HAP-1 (cell line): ENCODE measurements at regions not wholly inside any gene's neighbourhood (a gene's known extent, or its start where the extent isn't known, plus 50 kb on each side); places are given as distances from the start of the nearest gene placed in this dataset.

Experiments used
- DNase-seq, 2 experiments: peaks; one replicate each; pipeline ENCODE4 v3.0.0-alpha.2; 2016 to 2020; ENCODE audit warnings: low spot score in 2 of 2
- H3K27me3 ChIP-seq: fragments of 250-450 bp; sonication (Bioruptor Pico); 2 replicates; pipeline ENCODE4 v1.5.1; 2020; ENCODE audit warnings: low read depth, mild to moderate bottlenecking, moderate library complexity
- H3K36me3 ChIP-seq: fragments of 250-450 bp; sonication (Bioruptor Pico); replicated peaks from 2 replicates; pipeline ENCODE4 v1.5.1; 2020; ENCODE audit warnings: mild to moderate bottlenecking
- H3K4me1 ChIP-seq: fragments of 250-450 bp; sonication (Bioruptor Pico); 2 replicates; pipeline ENCODE4 v1.5.1; 2020; ENCODE audit warnings: mild to moderate bottlenecking
- H3K4me3 ChIP-seq: fragments of 250-450 bp; sonication (Bioruptor Pico); 2 replicates; pipeline ENCODE4 v1.5.1; 2020; ENCODE audit warnings: mild to moderate bottlenecking, moderate library complexity
- H3K9me3 ChIP-seq: fragments of 250-450 bp; sonication (Bioruptor Pico); 2 replicates; pipeline ENCODE4 v1.5.1; 2020; ENCODE audit warnings: mild to moderate bottlenecking, moderate library complexity
- in situ Hi-C: fragments of 300-500 bp; cut with MboI; formaldehyde crosslinking; loops from 3 replicates; pipeline ENCODE4 v1.14.3; 2020; ENCODE audit warnings: low sequenced_read_pairs, inconsistent platforms, mixed read lengths

DNA sequence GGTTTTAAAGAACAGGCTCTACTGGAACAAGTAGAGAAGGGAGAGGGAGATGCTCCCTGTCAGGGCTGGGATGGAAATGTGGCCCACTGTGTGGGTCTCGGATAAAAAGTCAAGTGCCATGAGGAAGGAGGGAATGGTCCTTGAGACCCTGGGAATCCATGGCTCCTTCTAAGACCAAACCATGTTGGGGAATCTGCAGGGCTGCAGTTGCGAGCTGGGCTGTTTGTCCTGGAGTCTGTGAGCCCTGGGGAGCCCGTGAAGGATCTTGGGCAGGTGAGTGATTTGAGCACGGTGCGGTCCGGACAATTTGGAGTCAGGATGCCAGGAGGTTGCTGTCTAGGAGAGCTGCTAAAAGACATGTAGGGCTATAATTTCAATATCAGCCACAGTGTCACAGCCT is 359.4 kb downstream of the FGF9 start:
- H3K27me3 ChIP-seq = no peaks in the 10 kb centered on the region
- H3K36me3 ChIP-seq = no peaks in the 10 kb centered on the region
- no peaks in the 10 kb centered on the region for H3K4me1 ChIP-seq
- no peak for DNase-seq
- in situ Hi-C loops = no loop called here
- H3K4me3 ChIP-seq = no peak overlapping the region
- H3K9me3 ChIP-seq = no peaks in the 10 kb centered on the region; the same call in 1 of the 2 replicates

DNA sequence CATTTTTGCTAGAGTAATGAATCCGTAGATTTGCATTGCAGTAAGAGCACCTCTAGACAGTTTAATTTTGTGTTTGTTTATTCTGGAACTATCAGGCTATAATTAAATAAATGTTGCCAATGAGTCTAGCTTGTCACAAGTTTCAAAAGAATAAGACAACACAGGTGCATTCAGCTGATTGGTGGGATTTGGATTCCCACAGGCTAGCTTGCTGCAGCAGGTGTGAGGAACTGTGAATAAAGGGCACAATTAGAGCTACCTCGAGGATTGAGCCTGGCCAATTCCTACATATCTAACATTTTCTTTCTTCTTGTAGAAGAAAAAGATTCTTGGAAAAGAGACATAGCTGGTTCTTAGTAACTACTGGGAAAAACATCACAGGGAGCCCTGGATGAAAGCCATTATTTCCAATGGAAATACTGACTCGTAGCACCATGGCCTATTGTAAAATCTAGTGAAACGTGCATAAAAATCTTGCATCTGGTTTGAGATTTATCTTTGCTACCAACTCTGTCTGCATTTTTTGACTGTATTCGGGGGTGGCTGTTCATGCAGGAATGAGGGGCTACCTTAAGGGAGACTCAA is 360.9 kb downstream of the FGF9 start:
- no peaks in the 10 kb centered on the region; the same call in 1 of the 2 replicates for H3K9me3 ChIP-seq
- no peaks in the 10 kb centered on the region for H3K36me3 ChIP-seq
- no peaks in the 10 kb centered on the region for H3K27me3 ChIP-seq
- H3K4me3 ChIP-seq = no peak overlapping the region
- in situ Hi-C loops = no loop called here
- DNase-seq = no peak
- H3K4me1 ChIP-seq = no peaks in the 10 kb centered on the region

DNA sequence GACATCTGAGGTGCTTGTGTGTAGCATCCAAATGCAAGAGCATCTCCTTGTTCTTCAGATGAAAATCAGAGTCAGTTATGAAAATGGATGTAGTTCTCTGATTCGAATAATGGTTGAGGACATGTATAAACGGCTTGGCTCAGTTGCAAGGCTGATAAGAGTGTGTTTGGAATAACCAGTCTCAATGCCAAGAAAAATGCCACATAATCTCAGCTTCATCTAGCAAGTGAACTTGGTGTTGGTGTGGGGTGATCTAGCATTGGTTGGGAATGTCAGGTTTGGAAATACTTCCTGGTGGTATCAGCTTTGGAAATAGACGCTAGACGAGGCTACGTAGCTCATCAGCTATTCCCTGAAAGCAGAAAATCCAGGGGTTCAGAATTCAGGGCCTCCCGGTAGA is 362.0 kb downstream of the FGF9 start:
- in situ Hi-C loops = no loop called here
- H3K9me3 ChIP-seq = no peaks in the 10 kb centered on the region; the same call in 1 of the 2 replicates
- H3K4me1 ChIP-seq = no peaks in the 10 kb centered on the region
- no peaks in the 10 kb centered on the region for H3K27me3 ChIP-seq
- DNase-seq = no peak
- H3K36me3 ChIP-seq = no peaks in the 10 kb centered on the region
- no peak overlapping the region for H3K4me3 ChIP-seq

DNA sequence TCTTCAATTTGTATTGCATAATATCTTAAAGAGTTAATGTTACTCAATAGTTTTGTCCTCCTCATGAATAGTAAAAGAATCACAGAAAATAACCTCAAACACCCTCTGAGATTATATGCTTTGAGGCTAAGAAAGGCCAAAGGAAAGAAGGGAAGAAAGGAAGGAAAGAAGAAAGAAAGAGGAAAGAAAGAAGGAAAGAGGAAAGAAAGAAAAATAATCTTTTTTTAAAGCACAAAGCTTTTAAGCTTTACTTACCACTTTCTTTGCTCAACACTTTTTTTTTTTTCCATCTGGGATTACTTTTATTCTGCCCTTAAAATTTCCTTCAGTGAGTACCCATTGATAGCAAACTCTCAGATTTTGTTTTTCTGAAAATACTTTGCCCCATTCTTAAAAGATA is 369.1 kb downstream of the FGF9 start:
- in situ Hi-C loops = no loop called here
- DNase-seq = no peak
- Histone ChIP-seq H3K4me1 (no peaks in the 10 kb centered on the region), H3K4me3 (no peak overlapping the region), H3K36me3 (no peaks in the 10 kb centered on the region), H3K9me3 (no peaks in the 10 kb centered on the region), H3K27me3 (no peaks in the 10 kb centered on the region)

DNA sequence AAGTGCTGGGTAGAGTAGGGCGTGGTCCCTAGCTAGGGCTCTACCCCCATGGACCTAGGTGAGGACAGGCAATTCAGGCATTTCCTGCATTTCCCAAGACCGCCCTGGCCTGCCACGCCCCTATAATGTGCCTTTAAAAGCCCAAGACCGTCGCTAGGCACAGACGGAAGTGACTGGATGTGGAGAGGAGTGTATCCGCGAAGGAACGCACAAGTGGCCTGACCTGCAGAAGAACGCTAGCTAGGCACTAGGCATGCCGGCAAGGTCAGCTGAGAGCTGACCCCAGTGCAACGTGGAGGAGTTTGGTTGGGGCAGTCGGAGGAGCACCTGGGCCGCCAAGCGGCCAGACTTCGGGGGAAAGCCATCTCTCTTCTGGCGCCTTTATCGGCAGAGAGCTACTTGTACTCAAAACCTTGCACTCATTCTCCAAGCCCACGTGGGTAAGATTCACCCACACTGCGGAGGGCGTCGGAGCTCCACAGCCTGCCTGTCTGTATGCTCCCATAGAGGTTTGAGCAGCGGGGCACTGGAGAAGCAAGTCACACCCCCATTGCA is 370.0 kb downstream of the FGF9 start:
- no peak for DNase-seq
- H3K4me3 ChIP-seq = no peak overlapping the region
- H3K27me3 ChIP-seq = no peaks in the 10 kb centered on the region
- peaks cover 3% of the 10 kb centered on the region for H3K9me3 ChIP-seq
- H3K4me1 ChIP-seq = no peaks in the 10 kb centered on the region
- in situ Hi-C loops = no loop called here
- H3K36me3 ChIP-seq = no peaks in the 10 kb centered on the region

DNA sequence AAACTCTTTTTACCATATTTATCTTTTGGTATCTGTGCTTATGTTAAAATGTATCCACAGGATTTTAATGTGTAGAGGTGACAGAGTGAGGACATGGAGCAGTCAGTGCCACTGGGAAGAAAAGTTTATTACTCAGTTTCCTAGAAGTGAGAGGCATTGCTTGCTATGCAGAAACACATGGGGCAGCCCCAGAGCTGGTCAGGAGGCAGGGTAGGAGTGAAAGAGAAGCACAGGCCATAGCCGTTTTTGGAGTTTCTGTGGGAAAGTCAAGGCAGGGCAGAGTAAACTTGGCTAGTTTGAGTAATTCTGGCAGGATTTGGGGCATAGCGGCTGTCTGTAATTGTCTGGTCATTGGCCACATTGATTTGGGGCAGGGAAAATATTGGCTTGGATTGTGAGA is 370.9 kb downstream of the FGF9 start:
- Histone ChIP-seq H3K27me3 (no peaks in the 10 kb centered on the region), H3K4me3 (no peak overlapping the region), H3K4me1 (no peaks in the 10 kb centered on the region), H3K36me3 (no peaks in the 10 kb centered on the region), H3K9me3 (peaks cover 3% of the 10 kb centered on the region)
- in situ Hi-C loops = no loop called here
- DNase-seq = no peak

DNA sequence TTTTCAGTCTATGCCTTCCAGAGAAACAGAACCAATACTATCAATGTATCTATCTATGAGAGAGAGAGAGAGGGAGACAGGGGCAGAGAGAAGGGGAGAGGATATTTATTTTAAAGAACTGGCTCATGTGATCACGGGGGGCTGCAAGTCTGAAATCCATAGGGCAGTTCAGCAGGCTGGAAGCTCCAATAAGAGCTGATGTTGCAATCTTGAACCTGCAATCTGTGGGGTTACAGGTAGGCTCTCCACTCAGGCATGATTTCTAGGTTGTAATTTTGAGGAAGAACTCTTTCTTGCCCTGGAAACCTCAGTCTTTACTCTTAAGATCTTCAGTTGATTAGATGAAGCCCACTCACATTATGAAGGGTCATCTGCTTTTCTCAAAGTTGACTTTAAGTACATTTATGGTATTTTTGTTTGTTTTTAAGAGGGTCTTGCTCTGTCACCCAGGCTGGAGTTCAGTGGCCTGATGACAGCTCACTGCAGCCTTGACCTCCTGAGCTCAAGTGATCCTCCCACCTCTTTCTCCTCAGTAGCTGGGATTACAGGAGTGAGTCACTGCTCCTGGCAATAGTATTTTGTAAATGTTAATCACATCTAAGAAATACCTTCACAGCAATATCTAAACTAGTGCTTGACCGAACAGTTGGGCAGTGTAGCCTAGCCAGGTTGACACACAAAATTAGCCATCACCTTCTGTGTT is 376.4 kb downstream of the FGF9 start:
- no peaks in the 10 kb centered on the region for H3K27me3 ChIP-seq

DNA sequence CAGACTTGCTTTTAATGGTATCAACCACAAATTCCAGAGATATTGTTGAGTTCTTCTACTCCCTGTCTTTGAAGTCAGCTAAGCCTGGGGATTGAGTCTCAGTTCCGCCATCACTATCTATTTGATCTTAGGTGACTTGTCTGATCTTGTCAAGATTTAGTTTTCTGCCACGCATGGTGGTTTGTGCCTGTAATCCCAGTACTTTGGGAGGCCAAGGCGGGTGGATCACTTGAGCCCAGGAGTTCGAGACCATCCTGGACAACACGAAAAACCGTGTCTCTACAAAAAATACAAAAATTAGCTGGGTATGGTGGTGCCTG is 376.9 kb downstream of the FGF9 start:
- Histone ChIP-seq H3K4me3 (no peak overlapping the region), H3K9me3 (peaks cover 3% of the 10 kb centered on the region), H3K36me3 (no peaks in the 10 kb centered on the region), H3K27me3 (no peaks in the 10 kb centered on the region), H3K4me1 (no peaks in the 10 kb centered on the region)
- in situ Hi-C loops = no loop called here
- DNase-seq = no peak

More for the DNA sequence above, 376.4 kb downstream of the FGF9 start:
- Histone ChIP-seq H3K4me3 (no peak overlapping the region), H3K9me3 (peaks cover 3% of the 10 kb centered on the region), H3K4me1 (no peaks in the 10 kb centered on the region), H3K36me3 (no peaks in the 10 kb centered on the region)
- in situ Hi-C loops = no loop called here
- no peak for DNase-seq

DNA sequence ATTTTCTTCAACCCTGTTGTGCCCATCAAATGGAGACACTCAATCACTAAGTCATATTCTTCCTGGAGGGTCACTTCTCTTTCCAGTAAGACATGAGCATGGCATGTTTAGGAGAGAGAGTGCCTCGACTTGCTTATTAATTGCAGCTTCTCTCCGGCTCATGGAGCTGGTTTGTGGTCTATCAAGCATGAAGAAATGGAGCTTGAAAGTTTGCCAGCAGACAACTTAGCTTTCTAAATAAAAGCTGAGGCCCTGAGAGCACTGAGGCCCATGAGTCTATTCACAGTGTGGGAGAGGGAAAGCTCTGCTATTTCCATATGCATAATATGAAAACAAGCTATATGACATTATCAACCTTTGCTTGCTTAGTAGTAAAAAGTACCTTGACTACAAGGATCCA is 378.5 kb downstream of the FGF9 start:
- no peak overlapping the region for H3K4me3 ChIP-seq
- H3K4me1 ChIP-seq = no peaks in the 10 kb centered on the region
- no peaks in the 10 kb centered on the region for H3K36me3 ChIP-seq
- no peaks in the 10 kb centered on the region for H3K27me3 ChIP-seq
- in situ Hi-C loops = no loop called here
- H3K9me3 ChIP-seq = peaks cover 3% of the 10 kb centered on the region
- DNase-seq = no peak

DNA sequence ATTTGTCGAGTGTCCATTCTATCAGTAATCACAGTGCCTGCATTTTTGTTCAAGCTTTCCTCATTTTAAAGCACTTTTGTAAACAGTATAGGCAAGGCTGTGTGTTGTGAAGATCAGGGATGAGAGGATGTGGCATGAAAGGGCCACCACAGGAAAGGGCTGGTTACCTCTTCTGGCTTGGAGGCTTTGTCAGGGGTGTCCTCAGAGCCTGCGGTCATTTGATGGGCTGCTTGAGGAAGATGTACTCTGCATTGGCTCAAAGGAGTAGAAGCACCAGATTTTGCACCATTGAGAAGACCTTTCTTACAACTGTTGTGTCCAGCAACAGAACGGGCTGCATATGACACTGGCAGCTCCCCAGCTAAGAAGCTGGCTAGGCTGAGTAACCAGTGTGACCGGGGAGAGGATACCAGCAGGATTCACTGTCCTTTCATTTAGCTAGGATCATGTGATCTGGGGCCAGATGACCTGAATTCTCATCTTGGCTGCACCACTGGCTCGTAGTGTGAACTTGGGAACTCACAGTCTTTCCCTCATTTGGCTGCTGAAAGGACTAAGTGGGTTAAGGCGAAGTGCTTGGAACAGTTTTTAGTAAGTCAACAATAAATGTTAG is 380.2 kb downstream of the FGF9 start:
- no peak for DNase-seq
- no peak overlapping the region for H3K4me3 ChIP-seq
- in situ Hi-C loops = no loop called here
- no peaks in the 10 kb centered on the region for H3K9me3 ChIP-seq
- H3K4me1 ChIP-seq = no peaks in the 10 kb centered on the region
- H3K27me3 ChIP-seq = no peaks in the 10 kb centered on the region
- H3K36me3 ChIP-seq = no peaks in the 10 kb centered on the region

DNA sequence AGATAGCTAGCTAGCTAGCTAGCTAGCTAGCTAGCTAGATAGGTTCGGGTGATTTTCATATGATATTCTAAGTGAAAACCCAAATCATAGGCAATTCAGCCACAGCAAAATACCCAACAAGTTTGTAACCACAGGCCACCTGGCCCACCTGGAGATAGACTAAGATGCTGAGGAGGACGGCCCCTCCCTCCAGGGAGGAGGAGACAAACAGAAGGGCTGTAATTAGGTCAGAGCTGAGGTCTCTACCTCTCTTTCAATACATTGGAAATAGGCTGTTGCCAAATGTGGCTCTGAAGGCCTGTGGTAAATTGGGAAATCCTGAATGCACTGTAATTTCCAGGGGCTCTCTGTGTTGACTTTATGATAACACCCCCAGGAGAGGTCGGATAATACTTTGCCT is 382.2 kb downstream of the FGF9 start:
- Histone ChIP-seq H3K9me3 (peaks cover 2% of the 10 kb centered on the region; the same call in 1 of the 2 replicates), H3K4me1 (no peaks in the 10 kb centered on the region), H3K4me3 (no peak overlapping the region), H3K36me3 (no peaks in the 10 kb centered on the region), H3K27me3 (no peaks in the 10 kb centered on the region)
- in situ Hi-C loops = no loop called here
- no peak for DNase-seq

DNA sequence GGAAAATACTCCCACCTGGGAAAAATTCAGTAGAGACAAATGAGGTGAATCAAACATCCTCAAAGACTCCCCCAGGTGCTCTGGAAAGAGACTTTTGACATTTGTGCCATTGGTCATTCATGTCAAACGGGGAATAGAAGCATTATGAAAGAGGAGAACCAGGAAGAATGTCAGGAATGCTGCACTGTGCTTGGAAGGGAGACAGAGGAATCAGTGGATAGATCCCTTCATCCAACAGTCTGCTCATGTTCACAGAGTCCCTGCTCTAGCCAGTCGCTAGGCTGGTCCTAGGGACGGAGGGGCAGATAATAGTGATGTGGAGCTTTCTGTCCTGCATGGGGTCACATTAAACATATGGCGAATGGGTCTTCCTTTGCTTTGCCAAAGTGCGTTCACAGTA is 384.4 kb downstream of the FGF9 start:
- no peak for DNase-seq
- H3K4me1 ChIP-seq = no peaks in the 10 kb centered on the region
- H3K4me3 ChIP-seq = no peak overlapping the region
- in situ Hi-C loops = no loop called here
- H3K36me3 ChIP-seq = no peaks in the 10 kb centered on the region
- peaks cover 2% of the 10 kb centered on the region; the same call in 1 of the 2 replicates for H3K9me3 ChIP-seq
- no peaks in the 10 kb centered on the region for H3K27me3 ChIP-seq

DNA sequence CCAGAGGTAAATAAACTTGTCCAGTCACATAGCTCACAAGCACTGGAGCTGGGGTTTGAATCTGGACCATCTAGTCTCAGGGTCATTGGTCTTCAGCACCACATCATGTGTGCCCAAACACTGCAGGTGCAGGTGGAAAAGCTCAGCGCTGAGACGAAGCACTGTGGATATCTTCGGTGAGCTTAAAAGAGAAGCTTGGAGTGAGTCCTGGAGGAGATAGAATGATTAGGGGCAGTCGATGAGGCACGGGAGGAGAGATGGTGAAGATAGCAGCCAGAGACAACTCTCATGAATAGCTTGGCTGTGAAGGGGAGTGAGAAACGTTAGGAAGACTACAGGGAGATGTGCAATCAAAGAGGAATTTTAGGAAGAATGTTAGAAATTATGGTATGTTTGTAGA is 389.3 kb downstream of the FGF9 start:
- H3K27me3 ChIP-seq = no peaks in the 10 kb centered on the region
- no peak overlapping the region for H3K4me3 ChIP-seq
- in situ Hi-C loops = no loop called here
- no peaks in the 10 kb centered on the region for H3K36me3 ChIP-seq
- no peak for DNase-seq
- no peaks in the 10 kb centered on the region for H3K4me1 ChIP-seq
- peaks cover 2% of the 10 kb centered on the region; the same call in 1 of the 2 replicates for H3K9me3 ChIP-seq

DNA sequence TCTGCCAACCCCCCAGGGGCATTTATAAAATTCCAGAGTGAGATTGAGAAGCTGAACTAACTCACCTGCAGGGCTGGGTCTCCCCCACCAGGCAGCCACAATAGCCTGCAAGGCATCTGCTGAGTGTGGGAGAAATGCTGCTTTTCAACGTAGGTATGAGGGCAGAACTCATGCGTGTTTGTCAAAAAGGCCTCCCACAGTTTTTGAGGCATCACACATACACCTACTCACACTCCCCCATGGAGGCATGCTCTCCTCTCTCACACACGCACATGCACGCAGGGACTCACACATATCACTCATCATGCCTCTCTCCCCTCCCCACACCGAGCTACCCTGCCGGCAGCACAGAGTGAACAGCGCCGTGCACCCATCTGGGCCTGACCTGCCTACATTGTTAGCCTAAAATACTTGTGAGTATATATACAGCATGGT is 390.5 kb downstream of the FGF9 start:
- Histone ChIP-seq H3K4me1 (no peaks in the 10 kb centered on the region), H3K9me3 (peaks cover 2% of the 10 kb centered on the region; the same call in 1 of the 2 replicates), H3K27me3 (no peaks in the 10 kb centered on the region), H3K36me3 (no peaks in the 10 kb centered on the region), H3K4me3 (no peak overlapping the region)
- DNase-seq = no peak
- in situ Hi-C loops = no loop called here
